Left cardiac atrium (tissue), 4 donors: ENCODE measurements at regions not wholly inside any gene's neighbourhood (a gene's known extent, or its start where the extent isn't known, plus 50 kb on each side); places are given as distances from the start of the nearest gene placed in this dataset.

ENCODE experiments used
- ATAC-seq, 2 donors: fragments of 200-7000 bp; cut with Tn5 transposase; one replicate each; pipeline ENCODE4 v1.9.1; 2020; ENCODE audit warnings: mild to moderate bottlenecking in 2 of 2, moderate library complexity in 2 of 2
- DNase-seq: peaks from one replicate; pipeline ENCODE4 v3.0.0-alpha.2; 2020
- intact Hi-C, 2 donors: fragments of 100-400 bp; cut with DNase I; formaldehyde crosslinking; loops; one replicate each; pipeline versions ENCODE4 v1.14.1 to v1.15.1; 2022 to 2023
- donor health status: DM: no; HTN: yes; CAD: no.
- donor health status: DM: no; HTN: yes; CAD: no; lungs with severe emphysema.
- donor health status: DM: yes; HTN: yes; CAD: no.
- donor health status: Dilated cardiomyopathy.

DNA sequence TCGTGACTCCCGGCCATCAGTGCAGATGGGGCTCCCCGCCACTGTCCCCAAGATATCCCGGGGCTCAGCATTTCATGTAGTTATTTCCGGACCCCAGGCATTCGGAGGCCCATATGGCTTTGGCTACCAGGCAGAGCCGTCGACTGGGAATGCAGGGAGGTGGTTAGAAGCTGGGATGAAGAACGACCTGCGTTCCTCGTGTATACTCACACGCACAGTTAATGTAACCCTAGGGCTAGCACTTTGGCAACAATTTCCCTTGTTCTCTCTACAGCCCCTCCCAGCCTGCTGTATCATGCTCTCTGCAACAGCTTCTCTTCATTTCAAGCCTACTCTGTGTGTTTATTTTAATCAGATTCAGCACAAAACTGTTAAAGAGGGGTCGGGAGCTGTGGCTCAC is 240.4 kb downstream of the MYLK4 start:
- ATAC-seq (peak in 1 of 2 donors; percentile 15), DNase-seq (no peak)
- intact Hi-C loops, result no loop called here

DNA sequence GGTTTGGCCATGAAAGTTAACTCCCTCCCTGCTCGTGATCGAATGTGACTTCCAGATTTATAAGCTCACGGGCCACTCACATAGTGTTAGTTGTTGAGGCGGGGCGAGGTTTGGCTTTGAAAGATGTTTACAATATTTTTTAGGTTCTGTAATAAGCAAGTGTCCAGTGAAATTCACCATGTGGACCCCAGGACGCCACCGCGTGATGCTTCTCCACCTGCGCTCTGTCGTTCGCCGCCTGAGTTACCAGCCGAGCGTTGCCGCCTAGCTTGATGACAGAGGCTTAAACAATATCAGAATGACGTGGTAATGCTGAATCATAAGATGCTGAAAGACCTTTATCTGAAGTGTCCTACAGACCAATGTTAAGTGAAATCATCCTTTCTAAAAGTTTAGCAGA is 241.0 kb downstream of the MYLK4 start:
- peak; percentile 32 to 84 for ATAC-seq
- peak; percentile 62 for DNase-seq
- intact Hi-C loops, result no loop called here

DNA sequence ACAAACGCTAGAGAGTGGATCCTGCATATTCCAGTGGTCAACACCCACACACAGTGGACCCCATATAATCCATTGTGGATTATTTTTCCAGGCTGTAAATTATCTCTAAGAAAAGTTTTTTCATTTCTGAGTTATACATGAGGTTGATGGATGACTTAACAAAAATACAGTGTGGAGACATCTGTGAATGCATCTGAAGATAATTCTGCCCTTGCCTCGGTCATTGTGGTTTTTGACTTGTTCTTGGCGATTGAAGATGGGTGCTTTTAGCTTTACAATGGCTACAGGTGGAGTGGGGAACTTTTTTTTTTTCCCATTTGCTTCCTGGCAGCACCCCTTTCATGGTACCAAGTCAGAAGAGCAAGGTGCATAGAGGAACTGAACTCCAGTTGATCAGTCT is 242.7 kb downstream of the MYLK4 start:
- ATAC-seq (no peak), DNase-seq (no peak)
- intact Hi-C loops, result no loop called here

DNA sequence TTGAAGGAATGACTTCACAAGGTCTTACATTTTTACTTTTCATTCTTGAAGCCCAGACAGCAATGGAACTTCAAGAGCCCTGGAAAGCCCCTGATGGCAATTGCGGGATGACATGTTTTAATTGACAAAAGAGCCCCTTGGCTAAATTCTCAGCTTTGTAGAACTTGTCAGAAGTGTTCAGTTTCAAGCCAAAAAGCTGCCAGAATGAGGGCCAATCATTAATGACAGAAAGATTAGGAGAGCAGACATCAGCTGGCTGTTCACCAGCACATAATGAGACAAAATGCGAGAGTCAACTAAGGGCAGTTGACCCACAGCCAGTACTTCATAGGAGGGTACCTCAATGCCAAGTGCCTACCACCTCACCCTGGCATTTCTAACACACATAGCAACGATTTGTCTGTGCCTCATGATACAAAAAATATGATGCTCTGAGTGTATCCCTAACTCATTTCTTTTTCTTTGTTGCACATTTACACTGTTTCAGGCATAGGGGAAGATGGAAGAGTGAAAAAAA is 243.1 kb downstream of the MYLK4 start:
- DNase-seq, result peak; percentile 37
- intact Hi-C loops, result loop anchor here in 1 of 2 donors (2.0 kb wide), 1 partner anchor 127 kb away; no protein-coding TSS in a partner anchor
- peak; percentile 50 to 74 for ATAC-seq

- no peak for ATAC-seq
- DNase-seq, result no peak
- intact Hi-C loops, result loop anchor here in 1 of 2 donors (2.0 kb wide), 1 partner anchor 128 kb away; no protein-coding TSS in a partner anchor
Measured at GRCh38 chr6:2507016-2507415, 243.7 kb downstream of the MYLK4 start.

- DNase-seq (no peak), ATAC-seq (no peak)
- intact Hi-C loops, result loop anchor here in 1 of 2 donors (2.0 kb wide), 1 partner anchor 129 kb away; no protein-coding TSS in a partner anchor
Measured at GRCh38 chr6:2505624-2506023, 245.1 kb downstream of the MYLK4 start.

DNA sequence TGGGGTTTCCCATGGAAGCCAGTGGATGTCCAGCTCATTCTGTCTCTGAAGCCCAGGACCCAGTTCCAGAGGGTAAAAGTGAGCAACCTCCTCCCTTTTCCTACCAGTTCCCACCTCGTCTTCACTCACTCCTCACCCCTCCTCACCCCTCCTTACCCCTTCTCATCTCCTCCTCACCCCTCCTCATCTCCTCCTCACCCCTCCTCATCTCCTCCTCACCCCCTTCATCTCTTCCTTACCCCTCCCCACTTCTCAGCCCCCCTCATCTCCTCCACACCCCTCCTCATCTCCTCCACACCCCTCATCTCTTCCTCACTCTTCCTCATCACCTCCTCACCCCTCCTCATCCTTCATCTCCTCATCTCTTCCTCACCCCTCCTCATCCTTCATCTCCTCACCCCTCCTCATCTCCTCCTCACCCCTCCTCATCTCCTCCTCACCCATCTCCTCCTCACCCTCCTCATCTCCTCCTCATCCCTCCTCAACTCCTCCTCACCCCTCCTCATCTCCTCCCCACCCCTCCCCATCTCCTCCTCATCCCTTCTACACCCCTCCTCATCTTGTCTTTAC is 246.1 kb downstream of the MYLK4 start:
- ATAC-seq, result no peak
- intact Hi-C loops, result no loop called here

GRCh38 chr6:2503816-2504494 is 246.8 kb downstream of the MYLK4 start:
- ATAC-seq, result peak; percentile 47 to 85
- intact Hi-C loops, result no loop called here
- DNase-seq, result no peak

More for the DNA sequence above, 246.1 kb downstream of the MYLK4 start:
- no peak for DNase-seq

GRCh38 chr6:2502998-2503674 is 247.6 kb downstream of the MYLK4 start:
- ATAC-seq, result no peak
- intact Hi-C loops, result no loop called here
- no peak for DNase-seq

- intact Hi-C loops, result no loop called here
- ATAC-seq (no peak), DNase-seq (no peak)
Measured at GRCh38 chr6:2502096-2502997, 248.4 kb downstream of the MYLK4 start.

DNA sequence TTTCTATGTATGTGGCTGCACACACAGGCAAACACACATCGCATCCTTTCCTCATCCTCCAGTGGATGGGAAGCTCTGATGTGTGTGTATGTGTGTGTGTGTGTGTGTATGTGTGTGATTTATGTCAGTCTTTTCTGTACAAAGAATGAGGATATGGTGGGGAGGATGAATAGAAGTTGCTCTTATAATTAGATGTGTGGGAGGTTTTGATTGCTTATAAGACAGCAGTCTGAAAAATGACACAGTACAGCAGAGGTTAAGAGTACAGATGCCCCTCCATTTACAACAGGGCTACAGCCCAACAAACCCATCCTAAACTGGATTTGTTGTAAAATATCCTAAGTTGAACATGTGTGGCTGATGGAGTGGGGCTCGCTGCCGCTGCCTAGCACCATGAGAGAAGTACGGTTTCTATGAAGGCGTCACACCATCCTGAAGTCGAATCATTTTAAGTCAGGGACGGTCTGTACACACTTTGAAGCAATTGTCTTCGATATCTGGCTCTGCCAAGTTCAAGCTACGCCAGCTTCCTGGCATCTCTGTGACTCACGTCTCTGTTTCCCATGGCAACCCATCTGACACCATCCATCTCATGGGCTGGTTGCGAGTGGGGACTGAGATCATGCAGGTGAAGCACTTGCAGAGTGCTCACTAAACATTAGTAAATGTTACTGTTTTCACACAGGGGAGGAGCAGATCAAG is 252.6 kb downstream of the MYLK4 start:
- no peak for DNase-seq
- ATAC-seq, result peak in 1 of 2 donors; percentile 83
- intact Hi-C loops, result no loop called here

DNA sequence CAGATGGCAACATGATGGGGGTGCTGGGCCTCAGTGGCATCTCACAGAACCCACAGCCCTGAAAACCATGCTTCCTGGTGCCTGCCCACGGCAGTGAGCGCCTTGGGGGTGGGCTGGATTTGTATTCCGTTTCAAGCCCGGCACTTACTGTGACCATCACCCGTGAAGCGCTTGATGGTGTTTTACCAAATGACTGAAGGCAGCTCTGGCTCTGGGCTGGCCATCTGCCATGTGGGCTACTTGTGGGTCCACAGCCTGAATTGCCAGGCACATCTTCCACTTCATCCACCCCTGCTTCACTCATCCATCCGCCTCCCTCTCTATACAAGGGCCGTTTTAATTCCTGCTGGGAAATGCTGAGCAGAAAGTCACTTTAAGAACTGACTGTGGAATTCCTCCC is 250.9 kb upstream of the GMDS start:
- ATAC-seq (no peak), DNase-seq (no peak)
- intact Hi-C loops, result no loop called here

DNA sequence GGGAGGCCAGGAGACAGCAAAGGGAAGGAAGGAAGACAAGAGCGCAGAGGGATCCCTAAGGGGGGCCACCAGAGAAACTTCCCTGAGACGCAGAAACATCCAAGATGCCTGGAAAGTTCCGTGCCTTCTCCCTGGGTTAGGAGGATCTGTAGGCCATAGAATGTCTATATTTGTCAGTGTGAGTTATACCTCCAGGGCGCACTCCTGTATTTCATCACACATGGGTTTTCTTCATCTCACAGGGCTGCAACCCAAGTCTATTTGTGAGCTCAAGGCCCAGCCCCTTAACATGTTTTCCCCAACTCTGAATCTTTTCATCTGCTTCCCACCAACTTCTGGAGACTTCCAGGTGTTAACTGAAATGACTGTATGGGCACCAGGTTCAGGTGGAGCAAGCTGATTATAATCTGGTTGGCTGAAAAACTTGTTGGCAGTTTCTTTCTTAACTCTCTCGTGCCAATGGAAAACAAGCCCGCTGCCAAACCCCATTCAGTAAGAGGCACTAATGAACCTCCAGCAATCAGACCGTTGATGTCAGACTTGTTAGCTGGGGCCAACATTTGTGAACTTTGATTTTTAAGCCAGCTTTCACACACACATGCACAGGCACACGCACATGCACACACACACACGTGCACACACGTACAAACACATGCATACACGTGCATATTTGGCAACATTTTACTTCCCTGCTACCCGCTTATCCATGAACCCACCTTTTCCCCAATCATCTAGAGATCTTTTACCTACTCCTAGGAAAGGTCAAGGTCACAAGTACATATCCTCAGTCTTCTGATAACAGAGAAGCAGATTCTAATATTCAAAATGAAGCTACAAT is 247.5 kb upstream of the GMDS start:
- ATAC-seq (peak in 1 of 2 donors; percentile 59), DNase-seq (no peak)
- intact Hi-C loops, result no loop called here

- DNase-seq (no peak), ATAC-seq (no peak)
- intact Hi-C loops, result no loop called here
Measured at GRCh38 chr6:2491137-2491536, 245.7 kb upstream of the GMDS start.

- intact Hi-C loops, result no loop called here
Measured at GRCh38 chr6:2488578-2488977, 243.2 kb upstream of the GMDS start.

DNA sequence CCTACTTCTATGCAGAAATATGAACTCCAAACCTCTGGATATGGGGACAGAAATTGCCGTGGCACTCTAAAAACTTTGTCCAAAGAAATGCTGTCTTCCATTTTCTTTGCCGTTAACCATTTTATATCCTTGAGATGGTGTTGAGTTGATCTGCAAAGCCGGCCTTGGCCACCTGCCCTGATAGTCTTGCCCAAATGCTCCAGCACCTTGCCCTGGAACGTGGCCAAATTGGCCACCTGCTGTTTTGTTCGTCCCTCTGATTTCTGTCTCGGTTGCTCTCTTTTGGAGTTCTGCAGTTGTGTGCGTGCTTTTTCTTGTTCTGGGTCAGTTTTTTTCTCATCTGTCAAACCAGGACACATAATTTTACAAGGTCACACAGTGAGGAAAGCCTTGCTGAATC is 239.7 kb upstream of the GMDS start:
- intact Hi-C loops, result no loop called here
- DNase-seq (peak; percentile 42), ATAC-seq (no peak)

More at GRCh38 chr6:2488578-2488977, 243.2 kb upstream of the GMDS start:
- DNase-seq (no peak), ATAC-seq (no peak)

DNA sequence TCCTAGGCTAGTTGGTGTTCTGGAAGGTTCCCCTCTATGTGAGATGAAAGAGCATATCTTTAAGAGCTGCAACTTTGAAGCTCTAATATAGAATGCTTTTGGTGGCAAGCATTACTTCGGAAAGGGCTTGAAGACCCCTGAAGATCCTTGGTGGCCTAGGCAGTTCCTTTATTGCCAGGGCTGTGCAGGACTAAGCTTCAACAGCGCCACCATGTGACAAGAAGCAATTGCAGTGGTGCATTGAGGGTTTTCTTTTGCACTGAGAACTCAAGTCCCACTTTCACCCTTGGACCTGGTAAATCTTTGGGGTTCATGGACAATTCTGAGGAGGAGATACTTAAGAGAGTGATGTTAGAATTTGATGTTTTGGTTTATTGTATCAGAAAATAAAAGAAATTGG is 237.4 kb upstream of the GMDS start:
- DNase-seq, result no peak
- intact Hi-C loops, result no loop called here
- ATAC-seq, result no peak

DNA sequence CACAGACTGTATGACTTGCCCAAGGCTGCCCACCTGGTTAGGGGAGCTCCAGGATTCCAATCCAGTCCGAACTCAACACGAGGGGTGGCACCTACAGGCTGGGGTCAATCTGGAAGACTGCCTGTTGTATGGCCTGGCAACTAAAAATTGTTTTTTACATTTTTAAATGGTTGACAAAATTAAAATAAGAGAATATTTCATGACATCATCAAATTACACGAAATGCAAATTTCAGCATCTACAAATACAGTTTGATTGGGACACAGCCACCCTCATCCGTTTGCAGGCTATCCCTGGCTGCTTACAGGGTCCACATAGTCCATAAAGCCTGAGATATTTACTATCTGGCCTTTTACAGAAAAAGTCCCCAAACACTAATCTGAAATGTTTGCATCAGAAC is 235.9 kb upstream of the GMDS start:
- intact Hi-C loops, result no loop called here
- ATAC-seq (no peak), DNase-seq (no peak)
